Ishikawa (cell line): ENCODE measurements at regions not wholly inside any gene's neighbourhood (a gene's known extent, or its start where the extent isn't known, plus 50 kb on each side); places are given as distances from the start of the nearest gene placed in this dataset.

Source experiments
- CEBPB ChIP-seq: IDR thresholded peaks from 2 replicates; pipeline ENCODE4 v1.6.1; 2012
- CREB1 ChIP-seq: IDR thresholded peaks from 2 replicates; pipeline ENCODE4 v1.6.1; 2012; ENCODE audit warnings: low read depth
- EGR1 ChIP-seq: IDR thresholded peaks from 2 replicates; pipeline ENCODE4 v1.6.1; 2012
- EP300 ChIP-seq: IDR thresholded peaks from 2 replicates; pipeline ENCODE4 v1.6.1; 2012; ENCODE audit warnings: borderline replicate concordance
- FOXM1 ChIP-seq: IDR thresholded peaks from 2 replicates; pipeline ENCODE4 v1.6.1; 2012; ENCODE audit warnings: low read depth, borderline replicate concordance
- MAX ChIP-seq: IDR thresholded peaks from 2 replicates; pipeline ENCODE4 v1.6.1; 2012
- NFIC ChIP-seq: IDR thresholded peaks from 2 replicates; pipeline ENCODE4 v1.6.1; 2012
- RAD21 ChIP-seq: IDR thresholded peaks from 2 replicates; pipeline ENCODE4 v1.6.1; 2012; ENCODE audit warnings: low read depth
- TAF1 ChIP-seq: IDR thresholded peaks from 2 replicates; pipeline ENCODE4 v1.6.1; 2012; ENCODE audit warnings: low read depth, mild to moderate bottlenecking
- USF1 ChIP-seq: IDR thresholded peaks from 2 replicates; pipeline ENCODE4 v1.6.1; 2012
- ZBTB7A ChIP-seq: IDR thresholded peaks from 2 replicates; pipeline ENCODE4 v1.6.1; 2012; ENCODE audit warnings: low read depth
- TF ChIP-seq, protein P1 (sequence below): IDR thresholded peaks from 2 replicates; pipeline ENCODE4 v1.6.1; 2012; ENCODE audit warnings: low read depth, mild to moderate bottlenecking

- no peak for TF ChIP-seq NFIC
- TF ChIP-seq EP300 = no peak
- TF ChIP-seq ZBTB7A = no peak
- TF ChIP-seq, protein P1, sequence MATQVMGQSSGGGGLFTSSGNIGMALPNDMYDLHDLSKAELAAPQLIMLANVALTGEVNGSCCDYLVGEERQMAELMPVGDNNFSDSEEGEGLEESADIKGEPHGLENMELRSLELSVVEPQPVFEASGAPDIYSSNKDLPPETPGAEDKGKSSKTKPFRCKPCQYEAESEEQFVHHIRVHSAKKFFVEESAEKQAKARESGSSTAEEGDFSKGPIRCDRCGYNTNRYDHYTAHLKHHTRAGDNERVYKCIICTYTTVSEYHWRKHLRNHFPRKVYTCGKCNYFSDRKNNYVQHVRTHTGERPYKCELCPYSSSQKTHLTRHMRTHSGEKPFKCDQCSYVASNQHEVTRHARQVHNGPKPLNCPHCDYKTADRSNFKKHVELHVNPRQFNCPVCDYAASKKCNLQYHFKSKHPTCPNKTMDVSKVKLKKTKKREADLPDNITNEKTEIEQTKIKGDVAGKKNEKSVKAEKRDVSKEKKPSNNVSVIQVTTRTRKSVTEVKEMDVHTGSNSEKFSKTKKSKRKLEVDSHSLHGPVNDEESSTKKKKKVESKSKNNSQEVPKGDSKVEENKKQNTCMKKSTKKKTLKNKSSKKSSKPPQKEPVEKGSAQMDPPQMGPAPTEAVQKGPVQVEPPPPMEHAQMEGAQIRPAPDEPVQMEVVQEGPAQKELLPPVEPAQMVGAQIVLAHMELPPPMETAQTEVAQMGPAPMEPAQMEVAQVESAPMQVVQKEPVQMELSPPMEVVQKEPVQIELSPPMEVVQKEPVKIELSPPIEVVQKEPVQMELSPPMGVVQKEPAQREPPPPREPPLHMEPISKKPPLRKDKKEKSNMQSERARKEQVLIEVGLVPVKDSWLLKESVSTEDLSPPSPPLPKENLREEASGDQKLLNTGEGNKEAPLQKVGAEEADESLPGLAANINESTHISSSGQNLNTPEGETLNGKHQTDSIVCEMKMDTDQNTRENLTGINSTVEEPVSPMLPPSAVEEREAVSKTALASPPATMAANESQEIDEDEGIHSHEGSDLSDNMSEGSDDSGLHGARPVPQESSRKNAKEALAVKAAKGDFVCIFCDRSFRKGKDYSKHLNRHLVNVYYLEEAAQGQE = no peak
- no peak for TF ChIP-seq EGR1
- TF ChIP-seq MAX = no peak
- TF ChIP-seq RAD21 = no peak
- no peak for TF ChIP-seq CEBPB
- TF ChIP-seq CREB1 = no peak
- no peak for TF ChIP-seq TAF1
- no peak for TF ChIP-seq FOXM1
- TF ChIP-seq USF1 = no peak
These were observed 911.1 kb downstream of the TBC1D22A start for GRCh38 chr22:47673557-47673956.
